Activated gamma-delta T cell treated with Interleukin-2 at 50 U/mL for 16 hours (primary cell): ENCODE measurements at regions not wholly inside any gene's neighbourhood (a gene's known extent, or its start where the extent isn't known, plus 50 kb on each side); places are given as distances from the start of the nearest gene placed in this dataset.
"Not testable (repeated sequence)": the region's sequence is repeated elsewhere in the genome, so short reads cannot be mapped to it uniquely, and the experiment has no call there.

ENCODE experiments used
- DNase-seq: peaks from one replicate; pipeline ENCODE4 v3.0.0-alpha.2; 2020

- DNase-seq, result no peak
Measured at GRCh38 chr13:79646880-79647279, 165.9 kb downstream of the NDFIP2 start.

GRCh38 chr13:79645569-79645968, 164.6 kb downstream of the NDFIP2 start:
- no peak for DNase-seq

- no peak for DNase-seq
Measured at GRCh38 chr13:79642596-79642995, 161.6 kb downstream of the NDFIP2 start.

- no peak for DNase-seq
Measured at GRCh38 chr13:79637133-79637763, 156.3 kb downstream of the NDFIP2 start.

- no peak for DNase-seq
Measured at GRCh38 chr13:79631051-79631659, 150.2 kb downstream of the NDFIP2 start.

- no peak for DNase-seq
Measured at GRCh38 chr13:79628463-79628862, 147.5 kb downstream of the NDFIP2 start.

GRCh38 chr13:79626924-79627323, 146.0 kb downstream of the NDFIP2 start:
- no peak for DNase-seq

- DNase-seq, result no peak
Measured at GRCh38 chr13:79625517-79625916, 144.6 kb downstream of the NDFIP2 start.

- DNase-seq, result no peak
Measured at GRCh38 chr13:79621902-79622301, 140.9 kb downstream of the NDFIP2 start.

GRCh38 chr13:79621449-79621848, 140.5 kb downstream of the NDFIP2 start:
- DNase-seq, result no peak

GRCh38 chr13:79614250-79614918, 133.4 kb downstream of the NDFIP2 start:
- DNase-seq, result no peak

GRCh38 chr13:79612604-79613003, 131.6 kb downstream of the NDFIP2 start:
- DNase-seq, result no peak

GRCh38 chr13:79607895-79608294, 126.9 kb downstream of the NDFIP2 start:
- DNase-seq, result not testable (repeated sequence)
